Gastrocnemius medialis (tissue), 4 donors: ENCODE measurements at regions not wholly inside any gene's neighbourhood (a gene's known extent, or its start where the extent isn't known, plus 50 kb on each side); places are given as distances from the start of the nearest gene placed in this dataset.

Experiments
- ATAC-seq, 2 donors: fragments of 150-250 bp; one replicate each; pipeline ENCODE4 v1.9.1; 2016
- DNase-seq, 2 donors: peaks; one replicate each; pipeline ENCODE4 v3.0.0-alpha.2; 2019
- H3K27ac ChIP-seq, 4 donors: fragments of 200-600 bp; sonication (generic); 1 replicate in 1 of 4; 2 replicates in 3 of 4; pipeline ENCODE4 v1.5.1; 2016 to 2018; ENCODE audit warnings: mild to moderate bottlenecking in 2 of 4, moderate library complexity in 1 of 4
- H3K27me3 ChIP-seq, 3 donors: fragments of 200-600 bp; sonication (generic) in 2 of 3; 1 replicate in 1 of 3; 2 replicates in 2 of 3; pipeline versions ENCODE4 v1.5.1 to v1.6.0; 2016 to 2019; ENCODE audit warnings: mild to moderate bottlenecking in 1 of 3, moderate library complexity in 1 of 3
- H3K36me3 ChIP-seq, 2 donors: fragments of 200-600 bp; sonication (generic) in 1 of 2; one replicate each; pipeline ENCODE4 v1.5.1; 2017 to 2018
- H3K4me1 ChIP-seq, 2 donors: fragments of 200-600 bp; sonication (generic) in 1 of 2; one replicate each; pipeline ENCODE4 v1.5.1; 2016 to 2017; ENCODE audit warnings: mild to moderate bottlenecking in 2 of 2
- H3K4me3 ChIP-seq, 4 donors: fragments of 200-600 bp; sonication (generic) in 3 of 4; 1 replicate in 1 of 4; 2 replicates in 3 of 4; pipeline ENCODE4 v1.5.1; 2016 to 2019; ENCODE audit warnings: mild to moderate bottlenecking in 2 of 4
- H3K9me3 ChIP-seq, 3 donors: fragments of 200-600 bp; sonication (generic) in 2 of 3; 1 replicate in 1 of 3; 2 replicates in 2 of 3; pipeline ENCODE4 v1.5.1; 2016 to 2019
- POLR2A ChIP-seq, 2 donors: fragments of 450-650 bp; IDR thresholded peaks; one replicate each; pipeline ENCODE4 v1.6.1; 2017; ENCODE audit warnings: antibody characterized with exemption in 2 of 2, mild to moderate bottlenecking in 2 of 2, moderate library complexity in 2 of 2
- in situ Hi-C, 4 donors: fragments of 200-750 bp; cut with MboI; loops; one replicate each; pipeline versions ENCODE4 v1.15.0 to v1.8.0; 2017; ENCODE audit warnings: low sequenced_read_pairs in 4 of 4
- intact Hi-C: fragments of 100-400 bp; cut with DNase I; formaldehyde crosslinking; loops from one replicate; pipeline ENCODE4 v1.15.1; 2023; ENCODE audit warnings: low total_unique reads
- TF ChIP-seq, protein P1 (sequence below), 5 experiments: fragments of 450-650 bp in 3 of 5; fragments of 200-600 bp in 2 of 5; sonication (generic) in 2 of 5; IDR thresholded peaks in 4 of 5; conservative IDR thresholded peaks in 1 of 5; 1 replicate in 4 of 5; 2 replicates in 1 of 5; pipeline ENCODE4 v1.5.1; 2016 to 2019; ENCODE audit warnings: antibody characterized with exemption in 5 of 5, mild to moderate bottlenecking in 3 of 5, moderate library complexity in 3 of 5

DNA sequence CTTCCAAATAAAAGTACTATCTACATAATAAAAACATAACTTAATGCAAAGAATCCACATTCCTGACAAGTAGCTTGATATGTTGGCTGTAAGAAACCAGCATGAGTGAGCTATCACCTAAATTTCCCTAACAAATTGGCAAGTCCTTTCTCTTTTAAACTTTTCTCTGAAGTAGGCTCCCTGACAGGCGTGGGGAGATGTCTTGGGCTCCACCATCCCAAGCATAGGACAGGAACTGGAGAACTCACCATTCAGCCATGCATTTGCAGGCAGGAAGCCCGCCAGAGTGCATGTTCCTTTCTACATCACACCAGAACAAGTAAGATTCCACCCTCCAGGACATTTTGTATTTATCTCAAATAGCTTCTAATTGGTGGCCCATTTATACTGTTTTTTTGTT, 921.9 kb upstream of the CELF4 start:
- Histone ChIP-seq H3K4me1 (no peaks in the 10 kb centered on the region), H3K4me3 (no peak overlapping the region), H3K27ac (no peak overlapping the region), H3K9me3 (no peaks in the 10 kb centered on the region), H3K27me3 (no peaks in the 10 kb centered on the region), H3K36me3 (no peaks in the 10 kb centered on the region)
- no peak for ATAC-seq
- in situ Hi-C loops (no loop called here), intact Hi-C loops (no loop called here)
- no peak for DNase-seq
- no peak for TF ChIP-seq POLR2A (IDR thresholded peaks at IDR 0.05)
- TF ChIP-seq, protein P1, sequence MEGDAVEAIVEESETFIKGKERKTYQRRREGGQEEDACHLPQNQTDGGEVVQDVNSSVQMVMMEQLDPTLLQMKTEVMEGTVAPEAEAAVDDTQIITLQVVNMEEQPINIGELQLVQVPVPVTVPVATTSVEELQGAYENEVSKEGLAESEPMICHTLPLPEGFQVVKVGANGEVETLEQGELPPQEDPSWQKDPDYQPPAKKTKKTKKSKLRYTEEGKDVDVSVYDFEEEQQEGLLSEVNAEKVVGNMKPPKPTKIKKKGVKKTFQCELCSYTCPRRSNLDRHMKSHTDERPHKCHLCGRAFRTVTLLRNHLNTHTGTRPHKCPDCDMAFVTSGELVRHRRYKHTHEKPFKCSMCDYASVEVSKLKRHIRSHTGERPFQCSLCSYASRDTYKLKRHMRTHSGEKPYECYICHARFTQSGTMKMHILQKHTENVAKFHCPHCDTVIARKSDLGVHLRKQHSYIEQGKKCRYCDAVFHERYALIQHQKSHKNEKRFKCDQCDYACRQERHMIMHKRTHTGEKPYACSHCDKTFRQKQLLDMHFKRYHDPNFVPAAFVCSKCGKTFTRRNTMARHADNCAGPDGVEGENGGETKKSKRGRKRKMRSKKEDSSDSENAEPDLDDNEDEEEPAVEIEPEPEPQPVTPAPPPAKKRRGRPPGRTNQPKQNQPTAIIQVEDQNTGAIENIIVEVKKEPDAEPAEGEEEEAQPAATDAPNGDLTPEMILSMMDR (IDR thresholded peaks at IDR 0.05 in 4 of 5, conservative IDR thresholded peaks at IDR 0.05 in 1 of 5) = no peak

DNA sequence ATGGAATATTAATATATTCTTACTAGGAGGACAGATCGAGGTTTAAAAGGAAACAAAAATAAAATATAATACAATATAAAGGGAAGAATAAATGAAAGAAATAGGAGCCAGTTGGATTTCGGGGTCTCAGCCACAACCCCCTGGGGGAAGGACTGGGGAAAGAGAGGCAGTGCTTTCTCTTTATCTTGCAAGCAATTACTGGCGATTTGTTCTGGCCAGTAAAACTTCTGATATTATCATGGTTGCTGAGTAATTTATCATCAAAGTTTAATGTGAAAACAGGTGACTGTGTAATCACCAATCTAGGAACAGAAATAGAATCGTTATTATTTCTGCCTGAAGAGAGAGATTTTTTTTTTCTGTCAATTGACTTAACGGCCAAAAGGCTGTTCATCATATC, 917.7 kb upstream of the CELF4 start:
- ATAC-seq (no peak), DNase-seq (no peak)
- Histone ChIP-seq H3K27ac (no peak overlapping the region), H3K27me3 (no peaks in the 10 kb centered on the region), H3K36me3 (no peaks in the 10 kb centered on the region), H3K4me1 (no peaks in the 10 kb centered on the region), H3K4me3 (no peak overlapping the region), H3K9me3 (no peaks in the 10 kb centered on the region)
- in situ Hi-C loops (no loop called here), intact Hi-C loops (no loop called here)
- TF ChIP-seq, protein P1 (IDR thresholded peaks at IDR 0.05 in 4 of 5, conservative IDR thresholded peaks at IDR 0.05 in 1 of 5) = no peak
- TF ChIP-seq POLR2A (IDR thresholded peaks at IDR 0.05) = no peak

DNA sequence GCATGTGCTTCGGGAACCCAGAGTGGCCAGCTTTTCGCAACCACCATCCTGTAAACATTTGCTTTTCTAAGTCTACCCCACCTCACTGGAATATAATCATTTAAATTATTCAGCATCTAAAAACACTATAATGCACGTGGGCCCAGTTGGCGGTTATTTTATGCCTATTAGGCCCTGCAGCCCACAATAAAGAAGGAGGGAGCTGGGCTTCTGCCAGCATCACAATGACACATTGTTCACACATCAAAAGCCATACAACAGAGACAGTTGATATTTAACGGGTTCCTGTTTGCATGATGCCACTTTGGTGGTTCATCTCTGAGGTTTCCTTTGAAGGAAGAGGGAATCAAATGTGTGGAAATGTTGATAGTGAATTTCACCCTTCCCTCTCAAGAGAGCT, 916.0 kb upstream of the CELF4 start:
- DNase-seq = no peak
- H3K36me3 ChIP-seq = no peaks in the 10 kb centered on the region
- ATAC-seq = no peak
- TF ChIP-seq, protein P1 (IDR thresholded peaks at IDR 0.05 in 4 of 5, conservative IDR thresholded peaks at IDR 0.05 in 1 of 5) = no peak
- no peak for TF ChIP-seq POLR2A (IDR thresholded peaks at IDR 0.05)
- H3K4me1 ChIP-seq = no peaks in the 10 kb centered on the region
- intact Hi-C loops = no loop called here
- no peaks in the 10 kb centered on the region for H3K9me3 ChIP-seq
- no peaks in the 10 kb centered on the region for H3K27me3 ChIP-seq
- H3K4me3 ChIP-seq = no peak overlapping the region
- in situ Hi-C loops = no loop called here
- no peak overlapping the region for H3K27ac ChIP-seq

DNA sequence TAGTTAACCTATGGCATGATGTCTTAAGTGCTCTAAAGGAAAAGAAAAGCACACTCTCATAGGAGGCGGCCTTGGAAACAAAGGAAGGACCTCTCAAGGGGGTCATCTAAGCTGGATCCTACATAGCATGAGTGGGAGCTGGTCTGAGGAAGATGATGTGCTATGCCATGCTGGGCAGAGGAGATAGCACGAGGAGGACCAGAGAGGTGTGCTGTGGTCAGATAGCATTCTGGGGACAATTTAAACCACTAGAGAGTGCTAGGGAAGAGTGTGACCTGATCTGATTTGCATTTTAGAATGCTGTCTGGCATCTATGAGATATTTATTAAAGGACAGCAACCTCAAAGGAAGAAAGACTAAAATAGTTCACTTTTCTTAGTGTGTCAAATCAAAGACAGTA, 910.1 kb upstream of the CELF4 start:
- in situ Hi-C loops = no loop called here
- Histone ChIP-seq H3K4me1 (no peaks in the 10 kb centered on the region), H3K36me3 (no peaks in the 10 kb centered on the region), H3K27ac (no peak overlapping the region), H3K4me3 (no peak overlapping the region), H3K27me3 (no peaks in the 10 kb centered on the region), H3K9me3 (no peaks in the 10 kb centered on the region)
- ATAC-seq (no peak), DNase-seq (no peak)
- intact Hi-C loops = no loop called here
- TF ChIP-seq, protein P1 (IDR thresholded peaks at IDR 0.05 in 4 of 5, conservative IDR thresholded peaks at IDR 0.05 in 1 of 5) = no peak
- no peak for TF ChIP-seq POLR2A (IDR thresholded peaks at IDR 0.05)

DNA sequence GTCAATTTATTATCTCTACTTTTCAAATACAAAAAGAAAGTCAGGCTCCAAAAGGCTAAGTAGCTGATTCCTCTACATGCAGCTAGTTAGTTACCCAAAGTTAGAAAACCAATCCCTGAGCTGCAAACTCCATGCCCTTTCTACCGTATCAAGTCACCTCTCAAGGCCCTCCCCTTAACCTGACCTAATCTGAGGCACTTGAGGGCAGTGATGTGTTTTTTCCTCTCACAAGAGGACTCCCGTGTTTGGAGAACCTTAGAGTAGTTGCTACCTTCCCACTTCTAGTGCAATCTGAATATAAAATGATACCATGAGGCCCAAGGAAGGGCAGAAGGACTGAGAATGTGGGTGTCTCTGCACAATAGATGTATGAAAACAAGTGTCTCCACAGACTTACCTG, 907.9 kb upstream of the CELF4 start:
- ATAC-seq (no peak), DNase-seq (no peak)
- H3K27ac ChIP-seq = no peak overlapping the region
- H3K4me3 ChIP-seq = no peak overlapping the region
- no peaks in the 10 kb centered on the region for H3K4me1 ChIP-seq
- no peaks in the 10 kb centered on the region for H3K27me3 ChIP-seq
- no peak for TF ChIP-seq POLR2A (IDR thresholded peaks at IDR 0.05)
- TF ChIP-seq, protein P1 (IDR thresholded peaks at IDR 0.05 in 4 of 5, conservative IDR thresholded peaks at IDR 0.05 in 1 of 5) = no peak
- no peaks in the 10 kb centered on the region for H3K9me3 ChIP-seq
- intact Hi-C loops (no loop called here), in situ Hi-C loops (loop anchor here in 1 of 4 donors (25.0 kb wide), 1 partner anchor 111 kb away; no protein-coding TSS in a partner anchor)
- no peaks in the 10 kb centered on the region for H3K36me3 ChIP-seq
